ENCODE measurements at regions not wholly inside any gene's neighbourhood (a gene's known extent, or its start where the extent isn't known, plus 50 kb on each side); places are given as distances from the start of the nearest gene placed in this dataset.

- ChIA-PET CTCF (ENCODE audit: low intra/inter-chr PET ratio) (no interaction called here), POLR2A (no interaction called here)
- 0% methylated on average over 1 of the region's 1 CpG for WGBS (ENCODE audit: insufficient coverage, low coverage, missing lambda C conversion rate)
- BruUV-seq (replicated peaks), result no TSS peak
- Histone ChIP-seq H3K4me1 (replicated peaks in 1 of 2; ENCODE audit: control insufficient read depth in 2 of 2, insufficient read depth in 2 of 2, low read length in 2 of 2) (no peaks in the 10 kb centered on the region), H3K9me3 (replicated peaks; ENCODE audit: control insufficient read depth, insufficient read depth, low read depth, low read length) (no peaks in the 10 kb centered on the region), H4K20me1 (replicated peaks; ENCODE audit: control insufficient read depth, insufficient read depth, low read length) (no peaks in the 10 kb centered on the region), H3K27me3 (ENCODE audit: control insufficient read depth in 2 of 2, insufficient read depth in 2 of 2, low read length in 2 of 2) (no peaks in the 10 kb centered on the region), H3K27ac (ENCODE audit: extremely low read depth, low read depth, low read length) (no peak overlapping the region), H3K4me3 (no peak overlapping the region), H3K9ac (ENCODE audit: insufficient read depth in 1 of 2, low read depth in 2 of 2, low read length in 2 of 2) (no peak overlapping the region), H3K36me3 (ENCODE audit: control insufficient read depth, insufficient read depth, low read length) (no peaks in the 10 kb centered on the region), H3K9me1 (ENCODE audit: control insufficient read depth, insufficient read depth, low read length) (no peaks in the 10 kb centered on the region), H3K79me2 (ENCODE audit: control insufficient read depth, insufficient read depth, low read length) (no peaks in the 10 kb centered on the region), H3K4me2 (ENCODE audit: insufficient read depth, low read length) (no peak overlapping the region), H2AFZ (ENCODE audit: low read depth, low read length) (no peak overlapping the region)
- FAIRE-seq, result no peak
- no peak for ATAC-seq
- intact Hi-C loops (cut with micrococcal nuclease) (no loop called here), in situ Hi-C loops (cut with MboI) (no loop called here)
- no peak for DNase-seq (ENCODE audit: extremely low read depth in 1 of 4, low spot score in 3 of 4)
- TF ChIP-seq TAF7 (tag; IDR thresholded peaks at IDR 0.05) (no peak), HDAC2 (IDR thresholded peaks at IDR 0.05) (no peak), E2F8 (IDR thresholded peaks at IDR 0.05; ENCODE audit: low read depth, partially characterized antibody) (no peak), MTF1 (CRISPR knock-in tag; IDR thresholded peaks at IDR 0.05; ENCODE audit: borderline replicate concordance) (no peak), EGR1 (conservative IDR thresholded peaks at IDR 0.05) (no peak), FOS (IDR thresholded peaks at IDR 0.05; ENCODE audit: extremely low read depth, insufficient read length) (no peak), NBN (IDR thresholded peaks at IDR 0.05; ENCODE audit: low read depth) (no peak), KLF1 (tag; IDR thresholded peaks at IDR 0.05) (no peak), ZNF277 (CRISPR knock-in tag; IDR thresholded peaks at IDR 0.05; ENCODE audit: borderline replicate concordance) (no peak), ZBTB12 (CRISPR knock-in tag; IDR thresholded peaks at IDR 0.05) (no peak), FOXA3 (CRISPR knock-in tag; conservative IDR thresholded peaks at IDR 0.05 in 1 of 2, IDR thresholded peaks at IDR 0.05 in 1 of 2) (no peak), ATF1 (CRISPR knock-in tag; IDR thresholded peaks at IDR 0.05) (no peak), ATF1 (tag; IDR thresholded peaks at IDR 0.05) (no peak), MTA1 (IDR thresholded peaks at IDR 0.05; ENCODE audit: borderline replicate concordance) (no peak), ZNF589 (CRISPR knock-in tag; IDR thresholded peaks at IDR 0.05; ENCODE audit: low read depth) (no peak)
These were observed 454.8 kb downstream of the CSNK1G3 start for GRCh38 chr5:123966781-123967180.

Measured in K562 (cell line).